C4-2B (cell line): ENCODE measurements at regions not wholly inside any gene's neighbourhood (a gene's known extent, or its start where the extent isn't known, plus 50 kb on each side); places are given as distances from the start of the nearest gene placed in this dataset.
"Not testable (repeated sequence)": the region's sequence is repeated elsewhere in the genome, so short reads cannot be mapped to it uniquely, and the experiment has no call there.

Experiments
- CTCF ChIP-seq: fragments of 450-650 bp; conservative IDR thresholded peaks from 2 replicates; pipeline ENCODE4 v1.5.1; 2017; ENCODE audit warnings: mild to moderate bottlenecking
- ZFX ChIP-seq: fragments of 450-650 bp; IDR thresholded peaks from 2 replicates; pipeline ENCODE4 v1.6.1; 2017

GRCh38 chr14:105896206-105896605 is 369.8 kb downstream of the TMEM121 start:
- TF ChIP-seq CTCF, ZFX: not testable (repeated sequence)
